ENCODE measurements at regions not wholly inside any gene's neighbourhood (a gene's known extent, or its start where the extent isn't known, plus 50 kb on each side); places are given as distances from the start of the nearest gene placed in this dataset.

GRCh38 chr15:61309031-61309511 lies 80.0 kb upstream of the RORA start:
- no peak for DNase-seq (ENCODE audit: low read depth)
- H3K4me3 ChIP-seq (ENCODE audit: low read length): no peak overlapping the region
- no peak for TF ChIP-seq CTCF (IDR thresholded peaks at IDR 0.05; ENCODE audit: insufficient read depth, low read depth, low read length, missing control alignments)

- no peak overlapping the region for H3K4me3 ChIP-seq (ENCODE audit: low read length)
- no peak for TF ChIP-seq CTCF (IDR thresholded peaks at IDR 0.05; ENCODE audit: insufficient read depth, low read depth, low read length, missing control alignments)
- DNase-seq (ENCODE audit: low read depth): no peak
These were observed 79.3 kb upstream of the RORA start for GRCh38 chr15:61308437-61308836.

- DNase-seq (ENCODE audit: low read depth): no peak
- no peak for TF ChIP-seq CTCF (IDR thresholded peaks at IDR 0.05; ENCODE audit: insufficient read depth, low read depth, low read length, missing control alignments)
- H3K4me3 ChIP-seq (ENCODE audit: low read length): no peak overlapping the region
These were observed 78.4 kb upstream of the RORA start for GRCh38 chr15:61307474-61307873.

- no peak for DNase-seq (ENCODE audit: low read depth)
- H3K4me3 ChIP-seq (ENCODE audit: low read length): no peak overlapping the region
- no peak for TF ChIP-seq CTCF (IDR thresholded peaks at IDR 0.05; ENCODE audit: insufficient read depth, low read depth, low read length, missing control alignments)
These were observed 72.6 kb upstream of the RORA start for GRCh38 chr15:61301701-61302100.

- no peak for DNase-seq (ENCODE audit: low read depth)
- H3K4me3 ChIP-seq (ENCODE audit: low read length): no peak overlapping the region
- TF ChIP-seq CTCF (IDR thresholded peaks at IDR 0.05; ENCODE audit: insufficient read depth, low read depth, low read length, missing control alignments): no peak
These were observed 70.1 kb upstream of the RORA start for GRCh38 chr15:61299075-61299763.

- TF ChIP-seq CTCF (IDR thresholded peaks at IDR 0.05; ENCODE audit: insufficient read depth, low read depth, low read length, missing control alignments): no peak
- H3K4me3 ChIP-seq (ENCODE audit: low read length): no peak overlapping the region
- DNase-seq (ENCODE audit: low read depth): peak; percentile 7
These were observed 66.1 kb upstream of the RORA start for GRCh38 chr15:61295239-61295638.

- TF ChIP-seq CTCF (IDR thresholded peaks at IDR 0.05; ENCODE audit: insufficient read depth, low read depth, low read length, missing control alignments): no peak
- DNase-seq (ENCODE audit: low read depth): no peak
- no peak overlapping the region for H3K4me3 ChIP-seq (ENCODE audit: low read length)
These were observed 53.6 kb upstream of the RORA start for GRCh38 chr15:61282661-61283060.

Data from epithelial cell of esophagus (primary cell).